Vagina (tissue), 2 donors: ENCODE measurements at regions not wholly inside any gene's neighbourhood (a gene's known extent, or its start where the extent isn't known, plus 50 kb on each side); places are given as distances from the start of the nearest gene placed in this dataset.

ENCODE experiments used
- CTCF ChIP-seq, 3 experiments: fragments of 450-650 bp in 2 of 3; fragments of 200-600 bp in 1 of 3; sonication (generic) in 1 of 3; IDR thresholded peaks; one replicate each; pipeline ENCODE4 v1.5.1; 2017 to 2019; ENCODE audit warnings: antibody characterized with exemption in 3 of 3, mild to moderate bottlenecking in 2 of 3, moderate library complexity in 2 of 3
- POLR2A ChIP-seq, 2 donors: fragments of 450-650 bp; IDR thresholded peaks; one replicate each; pipeline ENCODE4 v1.6.1; 2017; ENCODE audit warnings: antibody characterized with exemption in 2 of 2, mild to moderate bottlenecking in 2 of 2, moderate library complexity in 2 of 2

DNA sequence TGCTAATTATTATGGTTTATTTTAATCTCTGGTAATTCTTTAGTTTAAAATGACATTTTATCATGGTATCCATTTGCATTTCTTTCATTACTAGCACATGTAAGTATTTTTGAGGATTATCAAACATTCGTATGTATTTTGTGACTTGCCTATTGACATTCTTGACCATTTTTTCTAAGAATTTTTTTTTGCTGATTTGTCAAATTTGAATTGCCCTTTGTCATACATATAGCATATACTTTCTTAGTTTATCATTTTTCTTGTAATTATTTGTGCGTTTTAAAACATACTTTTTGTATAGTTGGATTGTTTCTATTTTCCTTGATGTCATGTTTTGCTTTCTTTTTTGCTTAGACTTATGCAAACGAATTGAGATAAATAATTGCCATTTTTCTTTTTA, 358.5 kb upstream of the RBMS3 start:
- TF ChIP-seq CTCF (IDR thresholded peaks at IDR 0.05) (no peak), POLR2A (IDR thresholded peaks at IDR 0.05) (no peak)
